Small intestine (tissue), 7 donors: ENCODE measurements at regions not wholly inside any gene's neighbourhood (a gene's known extent, or its start where the extent isn't known, plus 50 kb on each side); places are given as distances from the start of the nearest gene placed in this dataset.
"Not testable (repeated sequence)": the region's sequence is repeated elsewhere in the genome, so short reads cannot be mapped to it uniquely, and the experiment has no call there.

Experiments
- DNase-seq, 2 donors: peaks; one replicate each; pipeline versions ENCODE4 v3.0.0 to v3.0.0-alpha.2; 2013
- FAIRE-seq: peaks from 2 replicates; lab custom pipeline; 2012; peaks lifted over from hg19 to GRCh38; lab: Jason Lieb, UNC
- H3K27ac ChIP-seq, 3 donors: one replicate each; pipeline ENCODE4 v1.5.1; 2013; ENCODE audit warnings: low read length in 2 of 3, mild to moderate bottlenecking in 2 of 3, control low read depth in 1 of 3, inconsistent platforms in 1 of 3, low read depth in 1 of 3, moderate library complexity in 1 of 3
- H3K27me3 ChIP-seq, 3 donors: one replicate each; pipeline ENCODE4 v1.6.1; 2013; ENCODE audit warnings: low read length in 3 of 3, inconsistent platforms in 1 of 3; ENCODE audit not compliant: control insufficient read depth in 3 of 3, insufficient read depth in 3 of 3
- H3K36me3 ChIP-seq, 3 donors: one replicate each; pipeline ENCODE4 v1.6.1; 2013; ENCODE audit warnings: low read length in 3 of 3, inconsistent platforms in 1 of 3, low read depth in 1 of 3, mild to moderate bottlenecking in 1 of 3, moderate library complexity in 1 of 3; ENCODE audit not compliant: control insufficient read depth in 3 of 3, insufficient read depth in 2 of 3
- H3K4me1 ChIP-seq, 3 donors: one replicate each; pipeline ENCODE4 v1.6.1; 2013; ENCODE audit warnings: low read length in 2 of 3, inconsistent platforms in 1 of 3, low read depth in 1 of 3, mild to moderate bottlenecking in 1 of 3, moderate library complexity in 1 of 3; ENCODE audit not compliant: control insufficient read depth in 3 of 3, insufficient read depth in 2 of 3
- H3K4me3 ChIP-seq, 3 donors: one replicate each; pipeline ENCODE4 v1.5.1; 2013; ENCODE audit warnings: low read length in 3 of 3, control low read depth in 1 of 3, inconsistent platforms in 1 of 3, low read depth in 1 of 3, mild to moderate bottlenecking in 1 of 3, moderate library complexity in 1 of 3
- H3K9me3 ChIP-seq, 2 donors: one replicate each; pipeline ENCODE4 v1.6.1; 2013; ENCODE audit warnings: low read depth in 1 of 2, low read length in 1 of 2; ENCODE audit not compliant: control insufficient read depth in 2 of 2, insufficient read depth in 1 of 2
- WGBS, 3 donors: extraction: QIAGEN DNeasy Blood & Tissue Kit; methylation state at CpG; one replicate each; pipeline ENCODE4 v1.1.7; 2013; 5-methylcytosine and 5-hydroxymethylcytosine counted together
- donor health status: healthy with polysubstance abuse.
- donor health status: control.
- donor health status: control.
- donor health status: Bipolar disorder and iron deficiency.
- donor health status: healthy.

DNA sequence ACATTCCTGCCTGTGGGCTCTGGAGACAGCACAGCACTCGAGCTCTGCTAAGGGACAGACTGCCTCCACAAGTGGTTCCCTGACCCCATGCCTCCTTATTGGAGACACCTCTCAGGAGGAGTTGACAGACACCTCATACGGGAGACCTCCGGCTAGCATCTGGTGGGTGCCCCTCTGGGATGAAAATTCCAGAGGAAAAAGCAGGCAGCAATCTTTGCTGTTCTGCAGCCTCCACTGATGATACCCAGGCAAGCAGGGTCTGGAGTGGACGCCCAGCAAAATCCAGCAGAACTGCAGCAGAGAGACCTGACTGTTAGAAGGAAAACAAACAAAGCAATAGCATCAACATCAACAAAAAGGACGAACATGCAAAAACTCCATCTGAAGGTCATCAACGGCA lies 639.4 kb downstream of the SLC16A7 start:
- H3K9me3 ChIP-seq: no peaks in the 10 kb centered on the region
- H3K27me3 ChIP-seq: no peaks in the 10 kb centered on the region
- DNase-seq: no peak
- WGBS, 3 donors: 71 to 78% (median 73%) methylated on average over 6 of the region's 6 CpGs
- H3K27ac ChIP-seq: no peak overlapping the region
- H3K4me3 ChIP-seq: no peak overlapping the region
- H3K36me3 ChIP-seq: no peaks in the 10 kb centered on the region
- FAIRE-seq: no peak
- no peaks in the 10 kb centered on the region for H3K4me1 ChIP-seq

DNA sequence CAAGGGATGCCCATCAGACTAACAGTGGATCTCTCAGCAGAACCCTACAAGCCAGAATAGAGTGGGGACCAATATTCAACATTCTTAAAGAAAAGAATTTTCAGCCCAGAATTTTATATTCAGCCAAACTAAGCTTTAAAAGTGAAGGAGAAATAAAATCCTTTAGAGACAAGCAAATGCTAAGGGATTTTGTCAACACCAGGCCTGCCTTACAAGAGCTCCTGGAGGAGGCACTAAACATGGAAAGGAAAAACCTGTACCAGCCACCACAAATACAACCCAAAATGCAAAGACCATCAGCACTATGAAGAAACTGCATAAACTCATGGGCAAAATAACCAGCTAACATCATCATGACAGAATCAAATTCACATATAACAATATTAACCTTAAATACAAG lies 640.6 kb downstream of the SLC16A7 start:
- H3K27ac ChIP-seq, H3K27me3 ChIP-seq, H3K4me3 ChIP-seq, H3K4me1 ChIP-seq, H3K9me3 ChIP-seq, FAIRE-seq, DNase-seq, H3K36me3 ChIP-seq: not testable (repeated sequence)

DNA sequence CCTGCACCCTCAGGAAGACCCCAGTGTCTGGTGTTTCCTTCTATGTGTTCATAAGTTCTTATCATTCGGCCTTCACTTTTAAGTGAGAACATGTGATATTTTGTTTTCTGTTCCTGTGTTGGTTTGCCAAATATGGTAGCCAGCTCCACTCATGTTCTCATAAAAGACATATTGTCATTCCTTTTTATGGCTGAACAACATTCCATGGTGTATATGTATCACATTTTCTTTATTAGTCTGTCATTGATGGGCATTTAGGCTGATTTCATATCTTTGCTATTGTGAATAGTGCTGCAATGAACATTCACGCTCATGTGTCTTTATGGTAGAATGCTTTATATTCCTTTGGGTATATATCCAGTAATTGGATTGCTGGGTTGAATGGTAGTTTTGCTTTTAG lies 645.1 kb downstream of the SLC16A7 start:
- Histone ChIP-seq H3K27me3 (no peaks in the 10 kb centered on the region), H3K4me1 (no peaks in the 10 kb centered on the region), H3K36me3 (no peaks in the 10 kb centered on the region), H3K27ac (no peak overlapping the region), H3K4me3 (no peak overlapping the region), H3K9me3 (no peaks in the 10 kb centered on the region)
- DNase-seq: no peak
- FAIRE-seq: no peak
- WGBS, 3 donors: 85 to 90% (median 86%) methylated on average over 2 of the region's 2 CpGs

DNA sequence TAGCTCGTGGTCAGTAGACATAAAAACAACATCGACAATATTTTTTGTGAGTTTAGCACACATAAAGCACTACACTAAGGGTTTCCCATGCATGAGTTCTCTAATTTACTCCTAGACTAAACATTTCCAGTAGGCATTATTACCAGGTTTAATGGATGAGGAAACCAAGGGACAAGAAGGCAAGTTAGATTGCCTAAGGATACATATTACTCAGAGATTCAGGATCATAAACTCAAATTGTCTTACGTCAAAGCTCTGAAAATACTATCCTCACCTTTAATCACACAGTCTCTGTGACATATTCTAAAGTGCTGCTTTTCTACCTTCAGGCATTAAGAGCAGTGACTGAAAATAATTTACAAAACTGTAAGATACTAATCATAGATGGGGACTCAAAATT lies 655.3 kb downstream of the SLC16A7 start:
- DNase-seq: no peak
- WGBS, 3 donors: 33 to 54% (median 50%) methylated on average over 3 of the region's 3 CpGs
- no peaks in the 10 kb centered on the region for H3K36me3 ChIP-seq
- H3K27ac ChIP-seq: no peak overlapping the region
- no peaks in the 10 kb centered on the region for H3K9me3 ChIP-seq
- FAIRE-seq: no peak
- H3K4me3 ChIP-seq: no peak overlapping the region
- no peaks in the 10 kb centered on the region for H3K27me3 ChIP-seq
- no peaks in the 10 kb centered on the region for H3K4me1 ChIP-seq

DNA sequence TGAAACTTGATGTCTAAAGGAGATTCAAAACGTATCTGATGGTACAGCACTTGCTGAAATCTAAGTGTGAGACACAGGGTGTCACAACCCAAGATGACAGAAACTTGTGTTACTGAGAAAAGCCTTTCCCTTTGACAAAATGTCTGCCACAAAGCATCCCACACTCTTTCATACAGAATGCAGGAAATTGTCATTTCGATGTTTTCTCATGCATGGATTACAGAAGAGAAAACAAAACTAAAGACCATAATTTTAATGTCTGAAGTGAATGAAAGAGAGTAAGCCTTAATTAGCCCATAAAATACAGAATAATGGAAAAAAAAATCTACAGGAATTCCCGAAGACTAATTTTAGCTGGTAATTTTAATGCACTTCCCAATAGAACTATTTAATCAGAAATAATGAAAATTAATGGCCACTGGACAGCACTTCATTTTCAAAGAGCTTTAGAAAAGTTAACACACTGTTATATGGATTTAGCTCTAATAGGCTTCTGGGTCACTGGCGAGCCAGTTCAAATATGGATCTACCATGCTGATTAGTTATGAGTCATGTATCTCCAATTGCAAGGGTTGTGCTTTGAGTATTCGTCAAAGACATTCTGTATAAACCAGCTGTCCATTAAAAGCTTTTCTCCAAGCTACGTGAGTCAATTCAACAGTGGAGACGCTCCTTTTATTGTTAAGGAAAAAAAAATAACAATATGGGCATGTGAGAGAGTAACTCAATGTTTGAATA lies 656.7 kb downstream of the SLC16A7 start:
- no peaks in the 10 kb centered on the region for H3K36me3 ChIP-seq
- H3K4me1 ChIP-seq: no peaks in the 10 kb centered on the region
- H3K9me3 ChIP-seq: no peaks in the 10 kb centered on the region
- no peak for FAIRE-seq
- no peak for DNase-seq
- H3K27me3 ChIP-seq: no peaks in the 10 kb centered on the region
- no peak overlapping the region for H3K27ac ChIP-seq
- H3K4me3 ChIP-seq: no peak overlapping the region
- WGBS, 3 donors: 70 to 76% (median 76%) methylated on average over 7 of the region's 7 CpGs

DNA sequence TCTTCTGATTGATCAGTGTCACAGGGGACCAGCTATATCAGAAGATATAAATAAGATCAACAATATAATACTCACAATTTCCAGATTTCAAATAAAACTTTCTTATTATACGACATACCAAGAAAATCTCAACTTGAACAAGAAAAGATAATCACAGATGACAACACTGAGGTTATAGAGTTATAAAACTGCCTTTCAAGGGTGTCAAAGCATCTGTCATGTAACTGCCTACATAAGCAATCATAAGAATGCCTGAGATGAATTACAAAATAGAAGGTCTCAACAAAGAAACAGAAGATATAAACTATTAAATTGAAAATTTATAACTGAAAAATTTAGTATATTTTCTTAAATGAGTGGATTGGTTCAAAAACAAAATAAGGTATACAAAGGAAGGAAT lies 659.2 kb downstream of the SLC16A7 start:
- WGBS, 3 donors: 78 to 96% (median 86%) methylated on average over 1 of the region's 1 CpG
- no peak overlapping the region for H3K4me3 ChIP-seq
- FAIRE-seq (no peak), DNase-seq (no peak)
- H3K9me3 ChIP-seq: no peaks in the 10 kb centered on the region
- no peaks in the 10 kb centered on the region for H3K27me3 ChIP-seq
- H3K36me3 ChIP-seq: no peaks in the 10 kb centered on the region
- no peak overlapping the region for H3K27ac ChIP-seq
- no peaks in the 10 kb centered on the region for H3K4me1 ChIP-seq

DNA sequence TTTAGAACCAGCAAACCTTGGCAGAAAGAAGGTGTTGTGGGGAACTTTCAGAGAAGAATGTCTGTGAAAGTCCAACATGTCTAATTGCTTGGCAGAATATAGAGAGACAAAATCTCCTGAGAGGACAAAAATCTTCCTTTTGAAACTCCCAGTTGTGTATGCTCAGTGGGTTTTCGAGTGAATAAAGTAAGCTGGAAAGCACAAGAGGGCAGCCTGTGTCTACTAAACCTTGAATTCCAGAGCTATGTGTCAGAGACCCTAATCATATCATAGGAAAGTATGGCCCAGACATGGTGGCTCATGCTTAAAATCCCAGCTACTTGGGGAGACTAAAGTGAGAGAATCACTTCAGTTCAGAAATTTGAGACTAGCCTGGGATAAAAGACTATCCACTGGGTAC lies 661.2 kb downstream of the SLC16A7 start:
- DNase-seq: peak in 1 of 2 donors; percentile 7
- FAIRE-seq: no peak

DNA sequence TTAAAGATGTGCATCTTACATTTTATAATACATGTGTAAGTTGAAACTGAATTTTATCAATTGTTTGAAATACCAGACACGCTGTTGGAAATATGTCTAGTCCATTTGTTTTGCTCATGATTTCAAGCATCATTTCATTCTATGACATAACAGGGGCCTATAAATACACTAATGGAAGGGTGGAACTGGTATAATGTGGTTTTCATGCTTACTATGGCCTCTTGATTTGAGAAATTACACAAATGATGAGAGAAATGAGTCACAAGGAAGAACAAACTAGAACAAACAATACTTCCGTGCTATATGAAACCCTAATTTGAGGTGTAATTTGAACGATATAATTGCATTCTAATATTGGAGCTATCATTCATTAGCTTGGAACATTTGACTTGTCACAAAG lies 663.4 kb downstream of the SLC16A7 start:
- no peak for FAIRE-seq
- 71 to 74% (median 72%) methylated on average over 3 of the region's 3 CpGs for WGBS, 3 donors
- no peak for DNase-seq
- no peaks in the 10 kb centered on the region for H3K36me3 ChIP-seq
- no peaks in the 10 kb centered on the region for H3K27me3 ChIP-seq
- H3K27ac ChIP-seq: no peak overlapping the region
- H3K9me3 ChIP-seq: no peaks in the 10 kb centered on the region
- no peaks in the 10 kb centered on the region for H3K4me1 ChIP-seq
- H3K4me3 ChIP-seq: no peak overlapping the region

More for the DNA sequence above, 661.2 kb downstream of the SLC16A7 start:
- 38 to 60% (median 44%) methylated on average over 1 of the region's 1 CpG for WGBS, 3 donors
- no peak overlapping the region for H3K4me3 ChIP-seq
- no peak overlapping the region for H3K27ac ChIP-seq
- H3K4me1 ChIP-seq: no peaks in the 10 kb centered on the region
- H3K9me3 ChIP-seq: no peaks in the 10 kb centered on the region
- no peaks in the 10 kb centered on the region for H3K36me3 ChIP-seq
- no peaks in the 10 kb centered on the region for H3K27me3 ChIP-seq

DNA sequence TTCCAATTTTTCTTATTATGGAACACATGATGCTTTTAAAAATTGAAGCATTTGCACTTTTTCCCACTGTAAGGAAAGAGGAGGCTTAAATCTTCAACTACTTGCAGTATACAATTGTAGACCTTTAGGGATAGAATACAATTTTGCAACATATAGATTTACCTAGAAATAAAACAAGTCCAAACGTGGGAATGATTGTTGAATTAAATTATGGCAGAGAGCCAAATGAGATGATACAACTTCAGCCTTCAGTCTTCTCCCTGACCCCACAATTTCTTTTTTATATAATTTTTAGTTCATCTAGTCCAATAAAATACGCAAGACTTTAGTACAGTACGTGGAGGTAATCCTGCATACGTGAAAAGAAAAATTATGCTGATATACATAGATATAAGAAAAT lies 666.5 kb downstream of the SLC16A7 start:
- no peak for FAIRE-seq
- 70 to 71% (median 71%) methylated on average over 4 of the region's 4 CpGs for WGBS, 3 donors
- Histone ChIP-seq H3K4me1 (no peaks in the 10 kb centered on the region), H3K4me3 (no peak overlapping the region), H3K9me3 (no peaks in the 10 kb centered on the region), H3K27me3 (no peaks in the 10 kb centered on the region), H3K36me3 (no peaks in the 10 kb centered on the region), H3K27ac (no peak overlapping the region)
- DNase-seq: no peak
